ENCODE measurements at regions not wholly inside any gene's neighbourhood (a gene's known extent, or its start where the extent isn't known, plus 50 kb on each side); places are given as distances from the start of the nearest gene placed in this dataset.

DNA sequence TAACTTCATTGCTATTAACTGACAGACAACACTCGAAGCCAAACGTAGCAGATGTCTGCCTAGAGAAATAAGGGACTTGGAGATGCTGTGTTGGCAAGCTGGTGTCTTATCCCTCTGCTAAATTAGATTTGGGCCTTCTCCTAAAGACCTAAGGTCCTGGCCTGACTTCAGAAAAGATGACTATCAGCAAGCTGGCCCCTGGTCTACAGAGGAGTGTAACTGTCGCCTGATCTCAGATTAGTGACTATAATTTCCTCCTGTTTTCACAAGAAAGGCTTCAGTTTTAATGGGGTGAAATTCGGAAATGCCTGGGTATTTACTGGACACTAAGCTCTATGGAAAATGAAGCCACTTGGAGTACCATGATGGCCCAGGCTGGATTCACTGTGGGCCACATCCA is 53.1 kb upstream of the SLC7A14 start:
- DNase-seq (ENCODE audit: low spot score), result no peak
- TF ChIP-seq, protein P1, sequence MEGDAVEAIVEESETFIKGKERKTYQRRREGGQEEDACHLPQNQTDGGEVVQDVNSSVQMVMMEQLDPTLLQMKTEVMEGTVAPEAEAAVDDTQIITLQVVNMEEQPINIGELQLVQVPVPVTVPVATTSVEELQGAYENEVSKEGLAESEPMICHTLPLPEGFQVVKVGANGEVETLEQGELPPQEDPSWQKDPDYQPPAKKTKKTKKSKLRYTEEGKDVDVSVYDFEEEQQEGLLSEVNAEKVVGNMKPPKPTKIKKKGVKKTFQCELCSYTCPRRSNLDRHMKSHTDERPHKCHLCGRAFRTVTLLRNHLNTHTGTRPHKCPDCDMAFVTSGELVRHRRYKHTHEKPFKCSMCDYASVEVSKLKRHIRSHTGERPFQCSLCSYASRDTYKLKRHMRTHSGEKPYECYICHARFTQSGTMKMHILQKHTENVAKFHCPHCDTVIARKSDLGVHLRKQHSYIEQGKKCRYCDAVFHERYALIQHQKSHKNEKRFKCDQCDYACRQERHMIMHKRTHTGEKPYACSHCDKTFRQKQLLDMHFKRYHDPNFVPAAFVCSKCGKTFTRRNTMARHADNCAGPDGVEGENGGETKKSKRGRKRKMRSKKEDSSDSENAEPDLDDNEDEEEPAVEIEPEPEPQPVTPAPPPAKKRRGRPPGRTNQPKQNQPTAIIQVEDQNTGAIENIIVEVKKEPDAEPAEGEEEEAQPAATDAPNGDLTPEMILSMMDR (IDR thresholded peaks at IDR 0.05), result no peak
- H3K27ac ChIP-seq, result no peak overlapping the region
- H3K4me3 ChIP-seq, result no peak overlapping the region

DNA sequence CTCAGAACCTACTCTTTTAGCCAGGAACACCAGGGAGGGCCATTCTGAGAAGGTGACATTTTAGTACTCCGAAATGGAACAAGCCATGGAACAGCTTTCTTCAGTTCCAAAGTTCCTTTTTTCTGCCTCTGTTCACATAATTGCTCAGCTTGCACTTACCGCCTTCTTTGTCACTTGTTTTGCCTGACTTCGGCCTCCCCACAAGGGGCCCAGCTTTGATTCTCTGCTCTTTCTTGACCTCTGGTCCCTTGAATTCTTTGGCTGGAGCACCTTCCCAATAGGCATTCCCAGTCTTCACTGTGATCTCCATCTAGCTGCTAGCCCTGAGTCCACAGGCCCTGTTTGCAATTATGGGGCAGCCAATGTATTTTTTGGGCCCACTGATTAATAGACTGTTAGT is 51.4 kb upstream of the SLC7A14 start:
- Histone ChIP-seq H3K4me3 (no peak overlapping the region), H3K27ac (no peak overlapping the region)
- TF ChIP-seq, protein P1 (IDR thresholded peaks at IDR 0.05), result no peak
- DNase-seq (ENCODE audit: low spot score), result no peak

DNA sequence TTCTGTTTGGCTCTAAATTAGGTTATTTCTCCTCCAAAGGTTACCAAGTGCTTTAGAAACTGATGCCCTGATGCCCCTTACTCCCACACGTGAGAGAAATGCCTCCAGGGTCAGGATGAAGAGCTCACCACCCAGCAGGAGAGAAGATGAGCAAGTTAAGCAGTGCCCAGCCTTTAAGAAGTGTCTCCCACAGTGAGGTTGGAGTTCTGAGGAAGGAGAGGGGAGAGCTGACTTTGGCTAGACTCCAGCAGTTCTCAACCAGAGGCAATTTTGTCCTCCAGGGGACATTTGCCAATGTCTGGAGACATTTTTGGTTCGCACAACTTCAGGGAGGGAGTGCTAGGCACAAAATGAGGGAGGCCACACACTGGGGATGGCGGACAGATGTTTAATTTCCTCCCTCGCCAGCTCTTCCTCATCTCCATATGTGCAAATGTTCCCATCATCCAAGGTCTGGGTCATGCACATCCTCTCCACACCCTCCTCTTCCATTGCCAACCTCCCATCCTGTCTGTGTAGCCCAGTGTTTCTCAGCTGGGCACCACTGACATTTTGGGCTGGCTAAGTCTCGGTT is 50.6 kb upstream of the SLC7A14 start:
- TF ChIP-seq, protein P1 (IDR thresholded peaks at IDR 0.05), result no peak
- DNase-seq (ENCODE audit: low spot score), result no peak
- no peak overlapping the region for H3K27ac ChIP-seq
- no peak overlapping the region for H3K4me3 ChIP-seq

Data from coronary artery (tissue), 2 donors.